Prostate gland (tissue), 2 donors: ENCODE measurements at regions not wholly inside any gene's neighbourhood (a gene's known extent, or its start where the extent isn't known, plus 50 kb on each side); places are given as distances from the start of the nearest gene placed in this dataset.

Experiments
- CTCF ChIP-seq, 4 experiments: fragments of 200-600 bp in 2 of 4; fragments of 450-650 bp in 2 of 4; sonication (generic) in 2 of 4; IDR thresholded peaks; 1 replicate in 3 of 4; 2 replicates in 1 of 4; pipeline ENCODE4 v1.5.1; 2016 to 2019; ENCODE audit warnings: antibody characterized with exemption in 4 of 4, mild to moderate bottlenecking in 2 of 4, moderate library complexity in 2 of 4
- POLR2A ChIP-seq: fragments of 450-650 bp; IDR thresholded peaks from one replicate; pipeline ENCODE4 v1.6.1; 2016; ENCODE audit warnings: antibody characterized with exemption, mild to moderate bottlenecking
- POLR2AphosphoS5 ChIP-seq: sonication (generic); formaldehyde crosslinking; IDR thresholded peaks from one replicate; pipeline ENCODE4 v1.6.1; 2017; ENCODE audit warnings: antibody characterized with exemption

DNA sequence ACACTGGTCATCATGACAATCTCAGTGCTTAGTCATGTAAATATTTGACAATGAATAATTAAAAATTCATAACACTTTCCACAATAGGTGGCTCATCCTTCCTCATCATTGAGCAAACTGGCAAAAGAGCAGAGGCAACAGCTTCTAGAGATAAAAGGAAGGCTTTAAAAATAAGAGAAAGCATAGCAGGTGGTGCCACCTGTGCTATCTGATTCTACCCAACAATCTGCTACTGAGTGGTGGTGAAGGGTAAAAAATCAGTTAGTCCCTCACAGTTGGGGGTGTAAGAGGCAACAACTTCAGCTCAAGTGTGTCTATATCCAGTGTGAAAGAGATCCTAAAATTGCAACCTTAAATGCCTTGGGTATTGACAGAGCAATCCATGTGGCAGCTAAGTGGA, 280.1 kb upstream of the PPARGC1A start:
- TF ChIP-seq CTCF (IDR thresholded peaks at IDR 0.05) (no peak), POLR2A (no peak), POLR2AphosphoS5 (no peak)
